Ramos (cell line): ENCODE measurements at regions not wholly inside any gene's neighbourhood (a gene's known extent, or its start where the extent isn't known, plus 50 kb on each side); places are given as distances from the start of the nearest gene placed in this dataset.
"Not testable (repeated sequence)": the region's sequence is repeated elsewhere in the genome, so short reads cannot be mapped to it uniquely, and the experiment has no call there.

Experiments
- in situ Hi-C: fragments of 300-500 bp; cut with MboI; formaldehyde crosslinking; loops from one replicate; pipeline ENCODE4 v1.14.3; 2022; ENCODE audit warnings: low sequenced_read_pairs; ENCODE audit not compliant: unreplicated experiment

DNA sequence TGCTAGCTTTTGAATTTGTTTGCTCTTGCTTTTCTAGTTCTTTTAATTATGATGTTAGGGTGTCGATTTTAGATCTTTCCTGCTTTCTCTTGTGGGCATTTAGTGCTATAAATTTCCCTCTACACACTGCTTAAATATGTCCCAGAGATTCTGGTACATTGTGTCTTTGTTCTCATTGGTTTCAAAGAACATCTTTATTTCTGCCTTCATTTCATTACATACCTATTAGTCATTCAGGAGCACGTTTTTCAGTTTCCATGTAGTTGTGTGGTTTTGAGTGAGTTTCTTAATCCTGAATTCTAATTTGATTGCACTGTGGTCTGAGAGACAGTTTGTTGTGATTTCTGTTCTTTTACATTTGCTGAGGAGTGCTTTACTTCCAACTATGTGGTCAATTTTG is 51.2 kb upstream of the MB21D2 start:
- in situ Hi-C loops: not testable (repeated sequence)

DNA sequence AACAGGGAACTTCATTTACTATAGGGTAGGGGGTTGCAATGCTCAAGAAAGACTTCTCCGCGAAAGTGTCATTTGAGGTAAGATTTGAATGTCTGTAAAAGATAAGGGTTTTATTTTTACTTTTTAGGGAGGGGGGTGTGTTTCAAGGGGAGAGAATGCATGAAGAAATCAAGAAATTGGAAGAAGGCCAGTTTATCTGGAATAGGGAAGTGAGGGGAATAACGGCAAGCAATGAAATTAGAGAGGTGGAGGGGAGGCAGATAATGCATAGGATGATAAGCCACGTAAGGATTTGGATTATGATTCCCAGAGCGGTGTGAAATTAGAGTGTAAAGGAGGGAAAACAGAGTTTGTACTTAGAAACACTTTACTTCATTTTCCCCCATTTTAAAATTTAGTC is 63.0 kb upstream of the MB21D2 start:
- in situ Hi-C loops: no loop called here

DNA sequence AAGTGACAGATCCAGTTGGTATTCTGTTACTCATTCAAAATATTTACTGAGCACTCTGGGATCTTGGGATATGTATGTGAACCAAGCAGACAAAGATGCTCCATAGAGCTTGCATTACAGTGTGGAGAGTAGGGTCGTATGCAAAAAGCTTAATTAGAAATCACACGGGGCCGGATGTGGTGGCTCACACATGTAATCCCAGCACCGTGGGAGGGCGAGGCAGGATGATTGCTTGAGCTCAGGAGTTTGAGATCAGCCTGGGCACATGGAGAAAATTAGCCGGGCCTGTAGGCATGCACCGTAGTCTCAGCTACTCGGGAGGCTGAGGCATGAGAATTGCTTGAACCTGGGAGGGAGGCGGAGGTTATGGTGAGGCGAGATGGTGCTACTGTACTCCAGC is 68.7 kb upstream of the MB21D2 start:
- in situ Hi-C loops: no loop called here

DNA sequence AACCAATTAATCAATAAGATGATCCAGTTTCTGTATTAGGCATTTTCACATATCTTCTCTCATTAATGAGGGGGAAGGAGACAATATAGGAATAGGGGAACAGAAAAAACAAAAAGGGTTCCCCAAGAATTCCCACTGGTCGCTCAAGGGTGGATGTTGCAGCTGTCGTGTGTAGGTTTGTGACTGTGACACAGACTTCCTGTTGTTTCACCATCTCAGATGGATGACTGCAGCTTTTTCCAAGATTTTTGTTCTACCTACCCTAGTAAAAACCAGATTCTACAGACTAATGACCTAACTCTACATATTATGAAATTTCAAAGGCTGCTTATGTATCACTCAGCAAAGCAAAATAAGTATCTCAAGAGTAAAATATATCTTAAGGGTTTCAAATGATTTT is 73.7 kb upstream of the MB21D2 start:
- in situ Hi-C loops: no loop called here

DNA sequence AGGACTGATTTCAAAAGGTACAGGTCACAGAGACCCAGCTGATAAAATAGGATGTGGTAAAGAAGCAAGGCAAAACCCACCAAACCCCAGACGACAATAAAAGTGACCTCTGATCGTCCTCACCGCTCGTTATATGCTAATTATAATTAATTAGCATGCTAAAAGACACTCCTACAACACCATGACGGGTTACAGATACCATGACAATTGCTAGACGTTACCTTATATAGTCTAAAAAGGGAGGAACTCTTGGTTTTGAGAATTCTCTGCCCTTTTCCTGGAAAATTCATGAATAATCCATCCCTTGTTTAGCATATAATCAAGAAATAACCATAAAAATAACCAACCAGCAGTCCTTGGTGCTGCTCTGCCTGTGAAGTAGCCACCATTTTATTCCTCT is 74.7 kb upstream of the MB21D2 start:
- in situ Hi-C loops: no loop called here

DNA sequence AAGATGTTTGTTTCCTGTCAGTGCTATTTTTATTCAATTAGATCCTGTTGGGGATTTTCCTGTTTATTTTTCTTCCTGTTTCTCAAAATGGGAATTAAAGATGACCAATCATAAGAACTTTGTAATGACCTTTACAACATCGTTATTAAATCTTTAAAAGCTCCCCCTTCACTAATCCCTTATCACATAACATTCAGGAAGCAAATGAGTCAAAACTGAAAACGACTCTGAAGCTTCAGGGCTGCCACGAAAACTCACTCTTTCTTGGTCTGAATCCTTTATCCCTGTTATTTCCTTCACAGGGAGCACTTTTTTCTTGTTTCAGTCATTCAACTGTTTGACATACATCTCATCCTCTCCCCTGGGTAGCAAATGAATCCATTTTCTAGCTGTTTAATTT is 75.8 kb upstream of the MB21D2 start:
- in situ Hi-C loops: no loop called here

DNA sequence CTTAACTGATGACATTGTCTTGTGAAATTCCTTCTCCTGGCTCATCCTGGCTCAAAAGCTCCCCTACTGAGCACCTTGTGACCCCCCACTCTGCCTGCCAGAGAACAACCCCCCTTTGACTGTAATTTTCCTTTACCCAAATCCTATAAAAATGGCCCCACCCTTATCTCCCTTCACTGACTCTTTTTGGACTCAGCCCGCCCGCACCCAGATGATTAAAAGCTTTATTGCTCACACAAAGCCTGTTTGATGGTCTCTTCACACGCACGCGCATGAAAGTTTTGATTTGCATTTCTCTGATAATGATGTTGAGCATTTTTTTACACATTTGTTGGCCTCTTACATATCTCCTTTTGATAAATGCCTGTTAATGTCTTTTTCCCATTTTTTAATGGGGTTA is 83.5 kb upstream of the MB21D2 start:
- in situ Hi-C loops: not testable (repeated sequence)

DNA sequence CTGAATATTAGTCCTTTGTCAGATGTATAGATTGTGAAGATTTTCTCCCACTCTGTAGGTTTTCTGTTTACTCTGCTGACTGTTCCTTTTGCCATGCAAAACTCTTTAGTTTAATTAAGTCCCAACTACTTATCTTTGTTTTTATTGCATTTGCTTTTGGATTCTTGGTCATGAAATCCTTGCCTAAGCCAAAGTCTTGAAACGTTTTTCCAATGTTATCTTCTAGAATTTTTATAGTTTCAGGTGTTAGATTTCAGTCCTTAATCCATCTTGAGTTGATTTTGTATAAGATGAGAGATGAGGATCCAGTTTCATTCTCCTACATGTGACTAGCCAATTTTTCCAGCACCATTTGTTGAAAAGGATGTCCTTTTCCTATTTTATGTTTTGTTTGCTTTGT is 86.0 kb upstream of the MB21D2 start:
- in situ Hi-C loops: not testable (repeated sequence)

DNA sequence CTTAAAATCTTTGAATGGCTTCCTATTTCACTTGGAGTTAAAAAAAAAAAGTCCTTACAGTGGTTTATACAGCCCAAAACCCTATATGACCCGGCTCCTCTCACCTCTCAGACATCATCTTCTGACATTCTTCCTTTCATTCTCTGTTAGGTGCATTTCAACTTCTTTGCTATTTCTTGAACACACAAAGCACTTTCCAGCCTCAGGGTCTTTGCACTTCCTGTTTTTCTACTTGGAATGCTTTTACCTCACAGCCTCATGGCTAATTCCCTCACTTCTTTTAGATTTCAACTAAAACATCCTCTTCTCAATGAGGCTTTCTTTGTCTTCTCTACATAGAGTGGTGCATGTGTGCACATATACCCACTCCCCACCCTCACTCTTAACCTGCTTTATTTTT is 91.0 kb upstream of the MB21D2 start:
- in situ Hi-C loops: no loop called here

DNA sequence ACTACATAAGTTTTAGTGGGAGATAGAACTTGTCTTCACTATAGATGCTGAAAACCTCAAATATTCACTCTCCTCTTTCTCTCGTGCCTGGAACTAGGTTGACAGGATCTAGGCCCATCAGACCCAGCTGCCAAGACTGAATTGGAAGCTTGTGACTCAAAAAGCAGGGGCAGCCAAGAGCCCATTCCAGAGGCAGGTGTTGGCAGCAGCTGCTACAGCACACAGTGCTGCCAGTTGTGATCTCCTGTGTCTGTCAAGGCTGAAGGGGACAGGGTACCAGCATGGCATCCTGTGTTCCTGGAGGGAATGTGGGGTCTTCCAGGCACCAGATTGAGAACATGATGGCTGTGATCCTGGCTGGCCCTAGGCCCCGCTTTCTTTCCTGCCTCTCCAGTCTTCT is 92.5 kb upstream of the MB21D2 start:
- in situ Hi-C loops: no loop called here

DNA sequence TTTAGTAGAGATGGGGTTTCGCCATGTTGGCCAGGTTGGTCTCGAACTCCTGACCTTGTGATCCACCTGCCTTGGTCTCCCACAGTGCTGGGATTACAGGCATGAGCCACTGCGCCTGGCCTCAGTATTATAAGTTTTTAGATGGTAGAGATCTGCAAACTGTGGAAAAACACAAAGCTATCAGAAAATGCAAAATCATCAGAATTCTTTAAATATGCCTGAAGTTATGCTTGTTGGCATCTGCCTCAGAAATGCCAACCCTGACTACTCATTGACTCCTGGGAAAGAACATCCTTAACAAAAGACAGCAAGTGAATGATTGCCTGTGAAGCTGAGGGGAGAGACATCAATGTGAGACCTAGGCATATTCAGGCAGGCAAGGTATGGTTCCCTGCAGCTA is 94.3 kb upstream of the MB21D2 start:
- in situ Hi-C loops: no loop called here

DNA sequence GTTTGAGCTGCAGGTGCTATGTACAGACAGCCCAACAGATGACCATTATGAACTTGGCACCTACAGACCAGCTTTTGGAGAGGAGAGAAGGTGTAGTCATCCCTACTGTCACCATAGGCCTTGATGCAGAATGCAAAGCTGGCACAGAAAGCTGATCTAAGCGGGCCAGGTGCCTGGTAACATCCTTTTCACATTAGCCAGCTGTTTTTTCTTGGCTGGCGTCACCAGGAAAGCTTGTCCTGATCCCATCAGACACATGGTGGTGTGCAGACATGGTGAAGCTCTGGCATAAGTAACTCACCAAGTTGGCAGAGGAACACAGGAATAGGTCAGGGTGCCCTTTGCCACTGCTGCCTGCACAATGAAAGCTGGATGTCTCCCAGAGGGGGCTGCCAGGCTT is 97.2 kb upstream of the MB21D2 start:
- in situ Hi-C loops: no loop called here

DNA sequence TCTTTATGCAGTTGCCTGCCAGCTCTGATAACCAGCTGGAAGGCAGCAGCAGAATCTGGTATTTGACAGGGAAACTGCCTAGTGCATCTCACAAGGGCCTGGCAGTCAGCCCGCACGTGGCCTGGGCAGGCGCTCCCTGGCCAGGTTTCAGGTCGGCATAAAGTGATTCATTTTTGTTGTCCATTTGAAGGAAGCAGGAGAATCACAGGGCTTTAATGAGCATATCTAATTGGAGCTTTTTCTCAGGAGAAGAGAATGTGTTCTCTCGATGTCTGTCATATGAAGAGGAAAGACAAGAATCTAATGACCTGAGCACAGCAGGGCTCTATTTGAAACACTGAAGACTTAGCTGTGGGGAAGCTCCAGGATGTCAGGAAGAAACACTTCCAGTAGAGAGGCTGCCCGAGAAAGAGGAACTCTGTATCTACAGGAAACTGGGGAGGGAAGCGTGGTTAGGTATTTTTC is 98.8 kb upstream of the MB21D2 start:
- in situ Hi-C loops: no loop called here

DNA sequence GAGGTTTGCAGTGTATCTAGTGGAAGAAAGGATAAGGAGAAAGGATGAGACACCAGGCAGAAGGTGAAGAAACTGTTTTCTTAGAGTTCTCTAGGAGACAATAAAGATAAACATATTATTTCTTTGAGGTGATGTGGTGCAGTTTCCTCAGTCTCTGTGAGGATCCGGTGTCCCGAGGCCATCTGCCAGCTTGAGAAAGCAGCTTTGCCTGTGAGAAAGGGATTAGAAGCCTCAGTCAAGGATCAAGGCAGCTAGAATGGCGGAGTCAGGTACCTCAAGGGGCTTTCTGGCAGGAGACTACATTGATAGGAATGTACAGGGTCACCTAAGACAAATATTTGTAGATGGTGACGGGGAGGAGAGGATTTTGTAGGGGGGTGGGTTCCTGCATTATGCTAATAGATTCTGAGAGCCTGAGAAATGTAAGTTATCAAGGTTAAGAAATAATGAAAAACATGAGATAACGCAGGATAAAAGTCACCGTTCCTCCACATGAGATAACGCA is 103.9 kb upstream of the MB21D2 start:
- in situ Hi-C loops: no loop called here

DNA sequence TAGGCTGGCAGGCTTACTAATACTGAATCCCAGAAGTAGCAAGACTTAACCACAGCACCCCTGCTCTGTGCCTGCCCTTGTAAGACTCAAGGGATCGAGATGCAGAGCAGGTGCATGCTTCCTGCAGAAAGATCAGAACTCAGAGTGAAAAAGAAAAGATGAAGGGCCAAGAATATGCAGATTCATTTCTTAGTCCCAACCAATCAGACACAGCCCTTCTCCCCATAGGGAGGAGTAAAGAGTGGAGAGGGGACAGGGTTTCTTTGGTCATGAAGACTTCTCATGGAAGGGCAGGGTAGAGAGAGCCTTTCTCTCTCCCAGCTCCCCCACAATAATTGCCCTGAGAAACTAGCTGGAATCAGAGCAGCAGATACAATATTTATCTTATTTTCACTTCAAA is 105.6 kb upstream of the MB21D2 start:
- in situ Hi-C loops: no loop called here

DNA sequence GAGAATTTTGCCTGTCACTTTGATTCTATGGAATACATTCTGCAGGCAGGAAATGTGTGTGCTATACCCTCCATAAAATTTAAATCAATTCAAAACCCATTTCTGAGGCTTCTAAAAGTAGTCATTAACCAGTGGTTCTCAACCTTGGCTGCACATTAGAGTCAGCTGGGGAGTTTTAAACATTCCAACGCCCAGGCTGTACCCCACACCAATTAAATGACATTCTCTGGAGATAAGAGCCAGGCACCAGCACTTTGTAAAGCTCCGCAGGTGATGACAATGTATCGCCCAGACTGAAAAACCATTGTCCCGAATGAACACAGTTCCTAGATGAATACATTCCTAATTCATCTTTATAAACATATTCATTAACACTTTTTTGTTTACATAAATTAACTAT is 110.6 kb upstream of the MB21D2 start:
- in situ Hi-C loops: no loop called here

DNA sequence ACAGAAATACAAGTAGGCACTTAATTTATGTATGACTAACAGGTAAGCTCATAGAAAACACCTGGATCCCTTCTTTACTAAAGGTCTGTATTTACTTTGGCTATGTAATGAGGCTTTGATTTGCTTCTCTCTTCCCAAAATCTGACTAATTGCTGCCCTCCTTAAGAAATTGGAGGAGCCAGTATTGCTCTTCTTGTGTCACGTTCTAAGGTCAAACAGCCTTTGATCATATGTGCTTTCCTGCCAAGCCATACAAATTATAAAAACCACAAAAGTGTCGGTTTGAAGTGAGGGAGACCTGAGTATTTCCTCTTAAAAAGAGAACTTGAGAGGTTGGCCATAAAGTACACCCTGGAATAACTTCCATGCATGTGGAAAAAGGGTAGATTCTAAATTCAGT is 112.1 kb upstream of the MB21D2 start:
- in situ Hi-C loops: no loop called here

DNA sequence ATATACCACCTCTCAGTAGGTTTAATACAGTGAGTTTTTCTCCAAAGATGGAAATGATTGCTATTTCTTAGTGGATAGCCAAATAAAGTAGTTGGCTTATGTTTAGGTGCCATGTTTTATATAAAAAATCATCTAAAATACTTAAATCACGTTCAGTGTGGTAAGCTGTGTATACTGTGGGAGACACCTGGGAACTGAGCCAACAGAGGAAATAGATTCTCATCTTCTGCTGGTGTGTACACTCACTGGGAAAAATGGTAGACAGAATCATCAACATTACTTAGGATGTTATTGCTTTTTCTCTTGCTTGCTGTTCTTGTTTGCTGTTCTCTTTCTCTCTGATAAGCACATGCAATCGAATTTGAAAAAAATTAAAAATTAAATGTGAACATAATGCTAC is 112.6 kb upstream of the MB21D2 start:
- in situ Hi-C loops: no loop called here

DNA sequence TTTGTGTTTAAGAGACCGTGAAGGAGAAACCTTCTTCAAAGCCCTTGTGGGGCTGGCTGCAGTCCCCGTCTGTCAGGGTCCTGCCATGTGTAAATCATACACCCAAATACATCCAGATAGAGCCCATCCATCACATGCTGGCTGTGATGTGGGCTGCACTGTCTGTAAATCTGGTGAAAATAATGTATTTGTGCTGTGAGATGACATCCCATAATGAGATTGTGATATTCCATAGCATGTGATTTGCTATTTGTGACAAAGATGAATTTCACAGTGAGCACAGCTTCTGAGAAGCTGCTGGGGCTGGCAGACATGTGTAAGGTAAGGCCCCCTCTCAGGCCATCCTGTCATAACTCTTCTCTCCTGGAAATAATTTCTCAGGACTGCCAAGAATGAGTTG is 114.3 kb upstream of the MB21D2 start:
- in situ Hi-C loops: no loop called here

DNA sequence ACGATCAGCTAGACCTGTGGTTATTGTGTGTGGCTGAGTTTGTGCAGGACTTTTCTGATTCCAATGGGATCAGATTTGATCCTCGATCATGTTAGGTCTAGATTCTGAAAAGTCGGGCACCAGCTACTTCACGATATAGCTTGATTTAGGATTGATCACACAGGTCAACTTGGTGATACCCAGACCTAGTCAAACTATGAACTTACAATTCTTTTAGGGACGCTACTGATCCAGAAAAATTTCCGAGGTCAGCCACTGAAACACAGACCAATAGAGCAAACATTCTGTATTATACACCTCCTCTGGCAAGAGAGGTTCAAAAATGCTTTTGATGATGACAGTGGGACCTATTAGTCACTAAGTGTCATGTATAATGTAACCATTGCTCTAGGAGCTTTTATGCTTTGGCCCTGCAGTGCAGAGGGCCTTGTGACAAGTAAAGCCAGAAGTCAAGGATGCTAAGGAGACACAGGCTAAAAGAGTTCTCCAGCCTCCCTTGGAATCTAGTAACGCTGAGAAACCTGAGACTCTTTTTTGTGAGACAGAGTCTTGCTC is 115.6 kb upstream of the MB21D2 start:
- in situ Hi-C loops: no loop called here

DNA sequence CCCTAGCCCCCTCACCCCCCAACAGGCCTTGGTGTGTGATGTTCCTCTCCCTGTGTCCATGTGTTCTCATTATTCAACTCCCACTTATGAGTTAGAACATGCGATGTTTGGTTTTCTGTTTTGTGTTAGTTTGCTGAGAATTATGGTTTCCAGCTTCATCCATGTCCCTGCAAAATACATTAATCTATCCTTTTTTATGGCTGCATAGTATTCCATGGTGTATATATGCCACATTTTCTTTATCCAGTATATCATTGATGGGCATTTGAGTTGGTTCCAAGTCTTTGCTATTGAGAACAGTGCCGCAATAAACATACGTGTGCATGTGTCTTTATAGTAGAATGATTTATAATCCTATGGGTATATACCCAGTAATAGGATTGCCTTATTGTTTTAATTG is 120.2 kb upstream of the MB21D2 start:
- in situ Hi-C loops: not testable (repeated sequence)

DNA sequence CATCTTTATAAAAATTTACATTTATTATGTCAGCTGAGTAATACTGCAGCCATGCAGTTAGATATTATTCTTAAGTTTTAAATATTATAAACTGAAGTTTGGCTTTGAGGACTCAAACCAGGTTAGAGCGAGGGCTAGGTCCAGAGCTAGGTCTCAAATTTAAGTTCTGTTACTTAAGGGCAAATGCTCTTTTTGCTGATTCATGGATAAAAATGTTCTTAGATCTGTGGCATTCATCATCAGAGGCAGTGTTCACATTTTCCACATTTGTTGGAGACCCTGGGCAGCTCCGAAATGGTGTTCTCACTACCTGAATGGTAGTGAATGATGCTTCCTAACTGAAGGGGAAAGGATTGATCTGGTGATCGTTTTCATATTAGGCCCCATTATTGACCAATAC is 121.4 kb upstream of the MB21D2 start:
- in situ Hi-C loops: no loop called here
